HepG2 (cell line): ENCODE measurements at regions not wholly inside any gene's neighbourhood (a gene's known extent, or its start where the extent isn't known, plus 50 kb on each side); places are given as distances from the start of the nearest gene placed in this dataset.

Experiments
- ATAC-seq: fragments of 200-7000 bp; cut with Tn5 transposase; 3 replicates; pipeline ENCODE4 v1.9.1; 2020; ENCODE audit warnings: mild to moderate bottlenecking, moderate library complexity
- BruUV-seq: library from RNA; stranded (reverse); fragments of 400-500 nt; replicated peaks from 2 replicates; lab custom pipeline; 2021; lab: Mats Ljungman, UMichigan
- CTCF ChIA-PET: fragments of 300-600 bp; formaldehyde crosslinking; extraction: SDS; loops from one replicate; lab custom pipeline; 2021; ENCODE audit warnings: low total read pairs, inconsistent platforms, low intra/inter-chr PET ratio; lab: Yijun Ruan, JAX
- POLR2A ChIA-PET: fragments of 350-600 bp; sonication (Branson Sonifier 250); formaldehyde crosslinking; loops from one replicate; lab custom pipeline; 2020; ENCODE audit warnings: antibody characterized with exemption, inconsistent platforms; lab: Yijun Ruan, JAX
- DNase-seq: peaks from one replicate; pipeline ENCODE4 v3.0.0-alpha.2; 2015; ENCODE audit warnings: low spot score
- FAIRE-seq: peaks from 3 replicates; lab custom pipeline; 2011; peaks lifted over from hg19 to GRCh38; lab: Jason Lieb, UNC
- H2AFZ ChIP-seq: one replicate; pipeline ENCODE4 v1.6.1; 2011; ENCODE audit warnings: low read length, inconsistent platforms
- H3K27ac ChIP-seq: fragments of 300-600 bp; 3 replicates; pipeline ENCODE4 v1.8.0; 2011; ENCODE audit warnings: mixed run types, mild to moderate bottlenecking, mixed read lengths, low read length, inconsistent platforms; ENCODE audit not compliant: insufficient read depth; ENCODE audit errors: extremely low read length
- H3K27me3 ChIP-seq, 2 experiments: fragments of 200-600 bp in 1 of 2; 2 replicates in 1 of 2; 3 replicates in 1 of 2; pipeline versions ENCODE4 v1.6.0 to v1.8.0; 2011; ENCODE audit warnings: low read length in 2 of 2, mild to moderate bottlenecking in 2 of 2, moderate library complexity in 2 of 2, inconsistent platforms in 1 of 2; ENCODE audit not compliant: insufficient read depth in 2 of 2, control insufficient read depth in 1 of 2
- H3K36me3 ChIP-seq, 2 experiments: fragments of 200-600 bp in 1 of 2; replicated peaks in 1 of 2; 2 replicates in 1 of 2; 3 replicates in 1 of 2; pipeline versions ENCODE4 v1.5.1 to v1.8.0; 2011; ENCODE audit warnings: low read length in 2 of 2, inconsistent platforms in 1 of 2; ENCODE audit not compliant: insufficient read depth in 2 of 2, control insufficient read depth in 1 of 2
- H3K4me1 ChIP-seq: 2 replicates; pipeline ENCODE4 v1.5.1; 2012; ENCODE audit warnings: low read length, inconsistent platforms; ENCODE audit not compliant: insufficient read depth
- H3K4me2 ChIP-seq: 2 replicates; pipeline ENCODE4 v1.6.0; 2011; ENCODE audit warnings: low read depth, low read length, inconsistent platforms
- H3K4me3 ChIP-seq, 3 experiments: fragments of 200-600 bp in 1 of 3; sonication (generic), shearing (Covaris generic) in 1 of 3; replicated peaks in 1 of 3; 2 replicates each; pipeline ENCODE4 v1.5.1; 2011 to 2016; ENCODE audit warnings: low read length in 3 of 3, inconsistent platforms in 2 of 3, low read depth in 2 of 3, mild to moderate bottlenecking in 2 of 3, control low read depth in 1 of 3, mixed read lengths in 1 of 3; ENCODE audit not compliant: insufficient read depth in 1 of 3
- H3K79me2 ChIP-seq: one replicate; pipeline ENCODE4 v1.6.1; 2011; ENCODE audit warnings: low read length, inconsistent platforms; ENCODE audit not compliant: insufficient read depth
- H3K9ac ChIP-seq: 2 replicates; pipeline ENCODE4 v1.6.0; 2011; ENCODE audit warnings: mild to moderate bottlenecking, low read depth, low read length, inconsistent platforms; ENCODE audit not compliant: insufficient read depth
- H3K9me3 ChIP-seq: 2 replicates; pipeline ENCODE4 v1.5.1; 2012; ENCODE audit warnings: mild to moderate bottlenecking, low read length
- H4K20me1 ChIP-seq: 2 replicates; pipeline ENCODE4 v1.6.0; 2011; ENCODE audit warnings: inconsistent platforms, mild to moderate bottlenecking, low read length, moderate library complexity; ENCODE audit not compliant: insufficient read depth
- ELF1 ChIP-seq: sonication (generic); formaldehyde crosslinking; IDR thresholded peaks from 2 replicates; pipeline ENCODE4 v1.4.0; 2020; ENCODE audit warnings: missing genetic modification reagents
- KDM6A ChIP-seq: IDR thresholded peaks from 2 replicates; pipeline ENCODE4 v1.6.1; 2016; ENCODE audit warnings: low read depth
- SP2 ChIP-seq: sonication (generic); formaldehyde crosslinking; IDR thresholded peaks from 2 replicates; pipeline ENCODE4 v1.5.1; 2020; ENCODE audit warnings: mild to moderate bottlenecking, missing genetic modification reagents
- ZBTB1 ChIP-seq: sonication (generic); formaldehyde crosslinking; IDR thresholded peaks from 2 replicates; pipeline ENCODE4 v1.4.0; 2020; ENCODE audit warnings: missing genetic modification reagents, borderline replicate concordance
- ZC3H4 ChIP-seq: sonication (generic); formaldehyde crosslinking; IDR thresholded peaks from 2 replicates; pipeline ENCODE4 v1.4.0; 2020; ENCODE audit warnings: missing genetic modification reagents, borderline replicate concordance
- ZNF180 ChIP-seq: sonication (generic); formaldehyde crosslinking; IDR thresholded peaks from 2 replicates; pipeline ENCODE4 v1.4.0; 2020; ENCODE audit warnings: low read depth, missing genetic modification reagents, borderline replicate concordance
- ZNF431 ChIP-seq: sonication (generic); formaldehyde crosslinking; IDR thresholded peaks from 2 replicates; pipeline ENCODE4 v1.9.0; 2022; ENCODE audit warnings: missing genetic modification reagents, low read depth, mild to moderate bottlenecking, borderline replicate concordance
- ZNF670 ChIP-seq: sonication (generic); formaldehyde crosslinking; IDR thresholded peaks from 2 replicates; pipeline ENCODE4 v1.8.0; 2022; ENCODE audit warnings: mild to moderate bottlenecking, missing genetic modification reagents, borderline replicate concordance
- ZSCAN22 ChIP-seq: sonication (generic); formaldehyde crosslinking; IDR thresholded peaks from 2 replicates; pipeline ENCODE4 v1.4.0; 2020; ENCODE audit warnings: mild to moderate bottlenecking, missing genetic modification reagents
- WGBS: methylation state at CpG from one replicate; pipeline ENCODE4 v1.1.6; 2017; ENCODE audit warnings: low lambda C conversion rate; 5-methylcytosine and 5-hydroxymethylcytosine counted together
- in situ Hi-C: cut with HindIII; loops from 2 replicates; pipeline ENCODE4 v1.10.0; 2017; ENCODE audit warnings: low pct_unique_long_range_greater_than_20kb; ENCODE audit not compliant: extremely low pct_ligation_motif_present
- intact Hi-C: fragments of 100-400 bp; cut with micrococcal nuclease; formaldehyde crosslinking; loops from one replicate; pipeline ENCODE4 v1.10.0; 2022; ENCODE audit not compliant: unreplicated experiment
- TF ChIP-seq, protein P1 (sequence below): IDR thresholded peaks from 2 replicates; pipeline ENCODE4 v1.6.1; 2016; ENCODE audit warnings: low read depth, missing genetic modification reagents, missing compliant biosample characterization
- TF ChIP-seq, protein P2 (sequence below): sonication (generic); formaldehyde crosslinking; IDR thresholded peaks from 2 replicates; pipeline ENCODE4 v1.8.1; 2023; ENCODE audit warnings: mild to moderate bottlenecking, missing genetic modification reagents

DNA sequence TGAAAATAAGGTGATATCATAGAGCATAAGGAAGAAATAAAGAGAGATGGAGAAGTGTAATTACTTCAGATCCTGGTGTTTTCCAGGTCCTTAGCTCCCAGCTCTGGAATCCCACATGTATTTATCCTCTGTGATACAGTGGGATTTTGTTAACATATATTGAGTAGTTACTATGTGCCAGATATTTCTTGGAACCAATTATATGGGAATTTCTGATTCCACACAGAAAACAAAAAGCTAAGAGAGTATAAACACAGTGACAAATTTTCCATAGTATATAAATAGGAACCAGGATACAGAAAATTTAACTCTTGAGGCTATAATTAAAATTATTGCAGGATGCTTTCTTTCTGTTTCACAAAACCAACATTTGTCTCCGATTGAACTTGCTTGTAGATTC is 1067.5 kb downstream of the PCDH7 start (continued):
- TF ChIP-seq KDM6A (CRISPR knock-in tag) (no peak), ZBTB1 (CRISPR knock-in tag) (no peak), ELF1 (CRISPR knock-in tag) (no peak), ZNF670 (CRISPR knock-in tag) (no peak), ZC3H4 (CRISPR knock-in tag) (no peak)
- TF ChIP-seq, all 625 proteins: peak for 0

DNA sequence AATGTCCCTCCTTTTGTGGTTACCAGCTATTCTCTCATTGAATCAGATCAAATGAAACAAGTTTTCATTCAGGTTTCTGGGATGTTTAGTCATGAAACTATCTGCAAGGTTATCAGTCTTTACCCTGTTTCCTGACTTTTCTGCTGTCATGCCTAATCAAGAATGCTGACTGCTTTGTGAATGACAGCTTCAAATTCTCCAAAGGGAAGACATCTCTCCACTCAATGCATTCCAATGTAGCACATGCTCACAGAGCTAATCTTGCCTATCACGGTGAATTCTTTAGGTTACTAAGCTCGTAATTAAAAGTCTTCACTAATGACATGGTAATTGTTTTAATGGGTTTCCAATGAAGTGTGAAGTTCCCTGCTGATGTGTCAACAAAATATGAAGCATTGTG is 1068.5 kb downstream of the PCDH7 start:
- ATAC-seq, result no peak
- Histone ChIP-seq H3K27ac (no peak overlapping the region), H3K36me3 (no peaks in the 10 kb centered on the region), H3K79me2 (no peaks in the 10 kb centered on the region), H3K4me2 (no peak overlapping the region), H2AFZ (no peak overlapping the region), H3K9me3 (0 out of 2 replicates have a peak, but pooled peaks cover 4% of the 10 kb centered on the region), H3K4me3 (no peak overlapping the region), H4K20me1 (no peaks in the 10 kb centered on the region), H3K27me3 (no peaks in the 10 kb centered on the region), H3K4me1 (no peaks in the 10 kb centered on the region), H3K9ac (no peak overlapping the region)
- DNase-seq, result no peak
- no TSS peak for BruUV-seq
- intact Hi-C loops, result no loop called here
- in situ Hi-C loops, result no loop called here
- no peak for FAIRE-seq
- TF ChIP-seq ZNF431 (CRISPR knock-in tag), result no peak
- ChIA-PET POLR2A (no interaction called here), CTCF (no interaction called here)
- WGBS, result 3% methylated on average over 2 of the region's 2 CpGs

DNA sequence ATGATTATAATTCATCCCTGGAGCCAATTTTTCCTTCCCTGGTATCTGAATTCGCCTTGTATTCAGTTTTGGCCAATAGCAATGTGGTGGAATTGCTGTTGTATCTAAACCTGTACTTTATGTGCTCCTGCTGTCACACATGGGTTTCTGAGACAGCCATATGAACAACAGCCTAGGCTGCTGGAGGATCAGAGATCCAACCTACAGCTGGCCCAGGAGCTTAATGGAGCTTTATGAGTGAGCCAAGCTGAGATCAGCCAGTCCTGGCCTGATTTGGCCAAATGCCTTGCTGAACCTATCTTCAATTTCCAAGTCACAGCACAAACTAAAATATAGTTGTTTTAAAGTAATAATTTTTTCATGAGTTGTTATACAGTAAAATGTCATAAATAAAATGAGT is 1071.5 kb downstream of the PCDH7 start:
- no TSS peak for BruUV-seq
- no peak overlapping the region for H3K9ac ChIP-seq
- intact Hi-C loops, result no loop called here
- no peaks in the 10 kb centered on the region for H3K79me2 ChIP-seq
- ChIA-PET POLR2A (no interaction called here), CTCF (no interaction called here)
- H3K27ac ChIP-seq, result no peak overlapping the region
- ATAC-seq, result no peak
- peaks cover 13% of the 10 kb centered on the region for H3K9me3 ChIP-seq
- no peak overlapping the region for H3K4me2 ChIP-seq
- in situ Hi-C loops, result no loop called here
- no peaks in the 10 kb centered on the region for H4K20me1 ChIP-seq
- WGBS, result 0% methylated on average over 1 of the region's 1 CpG
- no peak overlapping the region for H2AFZ ChIP-seq
- no peak for DNase-seq
- H3K4me3 ChIP-seq, result no peak overlapping the region
- H3K4me1 ChIP-seq, result no peaks in the 10 kb centered on the region
- H3K36me3 ChIP-seq, result no peaks in the 10 kb centered on the region
- no peak for FAIRE-seq
- H3K27me3 ChIP-seq, result no peaks in the 10 kb centered on the region
- no peak for TF ChIP-seq SP2 (CRISPR knock-in tag)
- TF ChIP-seq, protein P1, sequence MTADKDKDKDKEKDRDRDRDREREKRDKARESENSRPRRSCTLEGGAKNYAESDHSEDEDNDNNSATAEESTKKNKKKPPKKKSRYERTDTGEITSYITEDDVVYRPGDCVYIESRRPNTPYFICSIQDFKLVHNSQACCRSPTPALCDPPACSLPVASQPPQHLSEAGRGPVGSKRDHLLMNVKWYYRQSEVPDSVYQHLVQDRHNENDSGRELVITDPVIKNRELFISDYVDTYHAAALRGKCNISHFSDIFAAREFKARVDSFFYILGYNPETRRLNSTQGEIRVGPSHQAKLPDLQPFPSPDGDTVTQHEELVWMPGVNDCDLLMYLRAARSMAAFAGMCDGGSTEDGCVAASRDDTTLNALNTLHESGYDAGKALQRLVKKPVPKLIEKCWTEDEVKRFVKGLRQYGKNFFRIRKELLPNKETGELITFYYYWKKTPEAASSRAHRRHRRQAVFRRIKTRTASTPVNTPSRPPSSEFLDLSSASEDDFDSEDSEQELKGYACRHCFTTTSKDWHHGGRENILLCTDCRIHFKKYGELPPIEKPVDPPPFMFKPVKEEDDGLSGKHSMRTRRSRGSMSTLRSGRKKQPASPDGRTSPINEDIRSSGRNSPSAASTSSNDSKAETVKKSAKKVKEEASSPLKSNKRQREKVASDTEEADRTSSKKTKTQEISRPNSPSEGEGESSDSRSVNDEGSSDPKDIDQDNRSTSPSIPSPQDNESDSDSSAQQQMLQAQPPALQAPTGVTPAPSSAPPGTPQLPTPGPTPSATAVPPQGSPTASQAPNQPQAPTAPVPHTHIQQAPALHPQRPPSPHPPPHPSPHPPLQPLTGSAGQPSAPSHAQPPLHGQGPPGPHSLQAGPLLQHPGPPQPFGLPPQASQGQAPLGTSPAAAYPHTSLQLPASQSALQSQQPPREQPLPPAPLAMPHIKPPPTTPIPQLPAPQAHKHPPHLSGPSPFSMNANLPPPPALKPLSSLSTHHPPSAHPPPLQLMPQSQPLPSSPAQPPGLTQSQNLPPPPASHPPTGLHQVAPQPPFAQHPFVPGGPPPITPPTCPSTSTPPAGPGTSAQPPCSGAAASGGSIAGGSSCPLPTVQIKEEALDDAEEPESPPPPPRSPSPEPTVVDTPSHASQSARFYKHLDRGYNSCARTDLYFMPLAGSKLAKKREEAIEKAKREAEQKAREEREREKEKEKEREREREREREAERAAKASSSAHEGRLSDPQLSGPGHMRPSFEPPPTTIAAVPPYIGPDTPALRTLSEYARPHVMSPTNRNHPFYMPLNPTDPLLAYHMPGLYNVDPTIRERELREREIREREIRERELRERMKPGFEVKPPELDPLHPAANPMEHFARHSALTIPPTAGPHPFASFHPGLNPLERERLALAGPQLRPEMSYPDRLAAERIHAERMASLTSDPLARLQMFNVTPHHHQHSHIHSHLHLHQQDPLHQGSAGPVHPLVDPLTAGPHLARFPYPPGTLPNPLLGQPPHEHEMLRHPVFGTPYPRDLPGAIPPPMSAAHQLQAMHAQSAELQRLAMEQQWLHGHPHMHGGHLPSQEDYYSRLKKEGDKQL, result no peak
- no peak for TF ChIP-seq ZNF180 (CRISPR knock-in tag)
- TF ChIP-seq ZSCAN22 (CRISPR knock-in tag), result no peak
- TF ChIP-seq, protein P2, sequence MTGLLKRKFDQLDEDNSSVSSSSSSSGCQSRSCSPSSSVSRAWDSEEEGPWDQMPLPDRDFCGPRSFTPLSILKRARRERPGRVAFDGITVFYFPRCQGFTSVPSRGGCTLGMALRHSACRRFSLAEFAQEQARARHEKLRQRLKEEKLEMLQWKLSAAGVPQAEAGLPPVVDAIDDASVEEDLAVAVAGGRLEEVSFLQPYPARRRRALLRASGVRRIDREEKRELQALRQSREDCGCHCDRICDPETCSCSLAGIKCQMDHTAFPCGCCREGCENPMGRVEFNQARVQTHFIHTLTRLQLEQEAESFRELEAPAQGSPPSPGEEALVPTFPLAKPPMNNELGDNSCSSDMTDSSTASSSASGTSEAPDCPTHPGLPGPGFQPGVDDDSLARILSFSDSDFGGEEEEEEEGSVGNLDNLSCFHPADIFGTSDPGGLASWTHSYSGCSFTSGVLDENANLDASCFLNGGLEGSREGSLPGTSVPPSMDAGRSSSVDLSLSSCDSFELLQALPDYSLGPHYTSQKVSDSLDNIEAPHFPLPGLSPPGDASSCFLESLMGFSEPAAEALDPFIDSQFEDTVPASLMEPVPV (CRISPR knock-in tag), result no peak
